ENCODE measurements at regions not wholly inside any gene's neighbourhood (a gene's known extent, or its start where the extent isn't known, plus 50 kb on each side); places are given as distances from the start of the nearest gene placed in this dataset.

DNA sequence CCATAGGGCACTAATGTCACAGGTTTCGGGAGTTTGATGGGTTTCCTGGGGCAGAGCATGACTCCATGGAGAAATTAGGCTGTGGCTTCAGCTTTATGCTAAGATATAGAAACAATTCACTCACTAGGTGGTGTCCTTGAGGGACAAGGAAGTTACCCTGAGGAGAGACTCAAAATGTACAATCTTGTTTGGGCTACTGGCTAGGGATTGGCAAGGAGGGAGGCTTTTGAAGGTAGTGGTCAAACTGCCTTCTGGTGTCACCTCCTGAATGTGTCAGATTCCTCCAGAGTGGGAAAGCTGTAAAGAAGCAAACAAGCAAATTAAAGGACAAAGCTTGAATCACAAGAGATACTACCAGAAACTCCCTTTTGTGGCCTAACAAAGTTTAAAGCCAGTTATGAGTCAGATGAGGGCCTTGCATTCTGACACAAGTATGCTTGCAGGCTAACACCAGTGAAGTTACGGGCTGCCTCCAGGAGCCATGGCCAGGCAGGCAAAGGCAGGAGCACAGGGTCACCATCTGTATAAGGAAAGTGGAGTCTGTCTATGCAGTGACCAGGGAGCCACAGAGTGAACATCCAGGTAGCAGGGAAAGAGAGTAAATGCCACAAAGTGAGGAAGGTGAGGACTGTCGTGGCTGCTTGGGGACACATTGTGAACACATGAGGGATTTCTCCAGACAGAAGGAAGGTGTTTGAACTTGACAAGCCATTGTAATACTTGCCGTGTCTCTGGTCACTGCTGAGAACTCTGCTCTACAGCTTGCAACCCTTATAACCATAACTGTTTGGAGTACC is 107.7 kb upstream of the DTNBP1 start:
- TF ChIP-seq EZH2 (IDR thresholded peaks at IDR 0.05; ENCODE audit: borderline replicate concordance, control insufficient read depth, low read depth, low read length) = no peak
- no peak for TF ChIP-seq USF2 (IDR thresholded peaks at IDR 0.05; ENCODE audit: borderline replicate concordance, low read depth, low read length)
- TF ChIP-seq ELK1 (IDR thresholded peaks at IDR 0.05; ENCODE audit: low read depth, low read length) = no peak
- TF ChIP-seq ASH2L (IDR thresholded peaks at IDR 0.05; ENCODE audit: borderline replicate concordance, low read depth) = 0 out of 2 replicates have a peak, but pooled peaks have one; percentile 45
- no peak for TF ChIP-seq ZNF274 (IDR thresholded peaks at IDR 0.05; ENCODE audit: insufficient read depth, insufficient read length)

All from GM12878 (cell line).